ENCODE measurements at regions not wholly inside any gene's neighbourhood (a gene's known extent, or its start where the extent isn't known, plus 50 kb on each side); places are given as distances from the start of the nearest gene placed in this dataset.
"Not testable (repeated sequence)": the region's sequence is repeated elsewhere in the genome, so short reads cannot be mapped to it uniquely, and the experiment has no call there.

- no peak for DNase-seq
Measured at GRCh38 chr4:60579335-60579734, 620.8 kb upstream of the ADGRL3 start.

GRCh38 chr4:60581919-60582536, 618.1 kb upstream of the ADGRL3 start:
- DNase-seq = no peak

GRCh38 chr4:60588556-60588955, 611.6 kb upstream of the ADGRL3 start:
- no peak for DNase-seq

DNA sequence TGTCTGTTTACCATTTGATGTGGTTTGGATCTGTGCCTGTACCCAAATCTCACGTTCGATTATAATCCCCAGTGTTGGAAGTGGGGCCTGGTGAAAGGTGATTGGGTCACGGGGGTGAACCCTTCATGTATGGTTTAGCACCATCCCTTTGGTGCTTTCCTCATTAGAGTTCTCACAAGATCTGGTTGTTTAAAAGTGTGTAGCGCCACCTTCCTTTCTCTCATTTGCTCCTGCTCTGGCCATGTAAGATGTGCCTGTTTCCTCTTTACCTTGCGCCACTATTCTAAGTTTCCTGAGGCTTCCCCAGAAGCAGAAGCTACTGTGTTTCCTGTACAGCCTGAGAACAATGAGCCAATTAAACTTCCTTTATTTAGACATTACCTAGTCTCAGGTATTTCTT, 610.7 kb upstream of the ADGRL3 start:
- DNase-seq = no peak

GRCh38 chr4:60590116-60590515, 610.0 kb upstream of the ADGRL3 start:
- DNase-seq = no peak

- no peak for DNase-seq
Measured at GRCh38 chr4:60605646-60606354, 594.3 kb upstream of the ADGRL3 start.

GRCh38 chr4:60611762-60612496, 588.2 kb upstream of the ADGRL3 start:
- no peak for DNase-seq

GRCh38 chr4:60617731-60618130, 582.4 kb upstream of the ADGRL3 start:
- DNase-seq = no peak

- no peak for DNase-seq
Measured at GRCh38 chr4:60619531-60620305, 580.4 kb upstream of the ADGRL3 start.

GRCh38 chr4:60637976-60638375, 562.1 kb upstream of the ADGRL3 start:
- no peak for DNase-seq

- DNase-seq = no peak
Measured at GRCh38 chr4:60648774-60649173, 551.4 kb upstream of the ADGRL3 start.

- DNase-seq = no peak
Measured at GRCh38 chr4:60652933-60653332, 547.2 kb upstream of the ADGRL3 start.

- no peak for DNase-seq
Measured at GRCh38 chr4:60655356-60655755, 544.8 kb upstream of the ADGRL3 start.

- DNase-seq = no peak
Measured at GRCh38 chr4:60656171-60656570, 544.0 kb upstream of the ADGRL3 start.

- DNase-seq = no peak
Measured at GRCh38 chr4:60657041-60657440, 543.1 kb upstream of the ADGRL3 start.

GRCh38 chr4:60657807-60658206, 542.3 kb upstream of the ADGRL3 start:
- DNase-seq = no peak

DNA sequence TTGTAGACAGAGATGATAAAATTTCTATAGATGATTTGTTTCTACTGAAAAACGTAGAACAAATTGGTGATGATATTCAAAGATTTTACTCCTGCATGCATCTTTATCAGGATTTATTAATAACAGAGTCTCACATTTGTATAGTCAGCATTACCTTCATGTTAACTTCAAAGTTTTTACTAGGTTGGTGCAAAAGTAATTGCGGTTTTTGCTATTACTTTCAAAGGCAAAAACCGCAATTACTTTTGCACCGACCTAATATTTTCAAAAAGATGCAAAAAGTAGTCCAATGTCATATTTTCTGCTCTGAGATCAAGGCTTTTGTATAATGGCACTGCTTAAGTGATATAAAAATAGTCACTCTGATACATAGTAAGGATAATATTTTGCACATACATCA, 536.4 kb upstream of the ADGRL3 start:
- DNase-seq = no peak

- no peak for DNase-seq
Measured at GRCh38 chr4:60682901-60683300, 517.2 kb upstream of the ADGRL3 start.

GRCh38 chr4:60683357-60683756, 516.8 kb upstream of the ADGRL3 start:
- no peak for DNase-seq

DNA sequence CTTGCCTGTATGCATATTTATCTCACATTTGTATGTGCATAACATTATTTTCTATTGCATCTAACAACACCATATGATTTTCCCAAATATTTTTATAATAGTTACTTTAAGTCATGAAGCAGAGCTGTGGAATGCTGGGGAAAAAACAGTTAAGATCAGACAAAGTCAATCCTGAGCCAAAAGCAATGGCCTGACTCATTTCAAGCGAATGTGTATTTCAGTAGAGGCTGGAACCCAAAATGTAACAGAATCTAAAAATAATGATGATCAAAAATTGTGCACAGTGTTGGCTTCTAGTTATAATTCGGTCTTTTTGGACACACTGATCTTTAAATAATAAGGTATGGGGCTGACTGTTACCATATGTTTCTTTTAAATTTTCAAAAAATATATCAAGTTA, 516.2 kb upstream of the ADGRL3 start:
- DNase-seq = no peak

DNA sequence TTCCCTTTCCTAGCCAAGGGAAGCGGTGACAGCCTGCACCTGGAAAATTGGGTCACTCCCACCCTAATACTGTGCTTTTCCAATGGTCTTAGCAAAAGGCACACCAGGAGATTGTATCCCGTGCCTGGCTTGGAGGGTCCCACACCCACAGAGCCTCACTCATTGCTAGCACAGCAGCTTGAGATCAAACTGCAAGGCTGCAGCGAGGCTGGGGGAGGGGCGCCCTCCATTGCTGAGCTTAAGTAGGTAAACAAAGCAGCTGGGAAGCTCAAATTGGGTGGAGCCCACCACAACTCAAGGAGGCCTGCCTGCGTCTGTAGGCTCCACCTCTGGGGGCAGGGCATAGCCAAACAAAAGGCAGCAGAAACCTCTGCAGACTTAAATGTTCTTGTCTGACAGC, 504.1 kb upstream of the ADGRL3 start:
- DNase-seq = not testable (repeated sequence)

- DNase-seq = no peak
Measured at GRCh38 chr4:60709061-60709460, 491.1 kb upstream of the ADGRL3 start.

GRCh38 chr4:60718874-60719273, 481.3 kb upstream of the ADGRL3 start:
- DNase-seq = no peak

All from NK-92 treated with Interleukin-12 subunit alpha and Interleukin-12 subunit beta, amount 100 ng/mL, for 24 hours (cell line).